H7 (cell line): ENCODE measurements at regions not wholly inside any gene's neighbourhood (a gene's known extent, or its start where the extent isn't known, plus 50 kb on each side); places are given as distances from the start of the nearest gene placed in this dataset.
A peak's percentile ranks its signal among the peaks of the same experiment; 100 is the strongest.

Experiments used
- DNase-seq: peaks from one replicate; pipeline ENCODE4 v3.0.0; 2012
- H3K27me3 ChIP-seq: 2 replicates; pipeline ENCODE4 v1.6.0; 2011; ENCODE audit warnings: mild to moderate bottlenecking, low read length; ENCODE audit not compliant: control insufficient read depth, insufficient read depth
- H3K36me3 ChIP-seq: replicated peaks from 2 replicates; pipeline ENCODE4 v1.5.1; 2011; ENCODE audit warnings: low read length; ENCODE audit not compliant: control insufficient read depth, insufficient read depth
- H3K4me3 ChIP-seq: 2 replicates; pipeline ENCODE4 v1.5.1; 2011; ENCODE audit warnings: low read depth, mild to moderate bottlenecking, control low read depth, low read length, moderate library complexity; ENCODE audit not compliant: insufficient read depth

DNA sequence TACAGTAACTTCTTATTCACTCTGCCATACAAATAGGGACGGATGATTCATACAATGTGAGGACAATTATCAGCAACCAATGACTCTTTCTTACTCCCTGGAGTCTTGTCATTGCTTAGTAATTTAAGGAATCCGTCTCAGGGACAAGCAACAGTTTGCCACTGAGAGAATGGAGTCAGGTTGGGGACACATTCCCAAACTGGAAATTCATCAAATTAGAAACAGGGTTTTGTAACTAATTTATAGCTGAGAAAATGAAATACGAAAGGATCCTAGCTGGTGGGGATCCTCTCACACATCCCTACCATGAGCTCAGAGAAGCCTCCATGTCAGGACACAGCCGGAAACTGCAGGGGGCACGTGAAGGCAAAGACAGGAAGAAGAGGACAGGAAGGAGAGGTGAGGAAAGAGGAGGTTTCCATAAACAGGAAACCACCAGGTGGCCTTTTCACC, 50.4 kb upstream of the KDR start:
- H3K4me3 ChIP-seq, result no peak overlapping the region
- DNase-seq, result no peak

DNA sequence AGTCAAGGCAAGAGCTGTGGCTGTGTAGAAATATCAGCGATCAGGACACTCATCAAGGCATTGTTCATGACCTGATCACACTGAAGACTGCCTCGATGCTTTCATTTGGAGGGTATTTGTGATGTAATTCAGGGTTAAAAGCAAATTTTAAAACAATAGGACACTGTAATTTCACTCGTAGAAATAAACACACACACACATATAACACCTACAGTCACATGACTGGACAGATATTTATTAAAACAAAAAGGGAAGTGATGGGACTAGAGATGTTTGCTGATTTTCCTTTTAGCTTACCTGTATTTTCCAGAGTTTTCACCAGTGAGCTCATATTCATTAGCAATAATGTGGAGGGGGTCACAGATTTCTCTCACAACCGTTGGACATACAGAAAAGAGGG, 51.1 kb upstream of the KDR start:
- DNase-seq, result no peak
- Histone ChIP-seq H3K36me3 (no peaks in the 10 kb centered on the region), H3K4me3 (no peak overlapping the region), H3K27me3 (no peaks in the 10 kb centered on the region)

More for the DNA sequence above, 50.4 kb upstream of the KDR start:
- Histone ChIP-seq H3K27me3 (no peaks in the 10 kb centered on the region), H3K36me3 (no peaks in the 10 kb centered on the region)

DNA sequence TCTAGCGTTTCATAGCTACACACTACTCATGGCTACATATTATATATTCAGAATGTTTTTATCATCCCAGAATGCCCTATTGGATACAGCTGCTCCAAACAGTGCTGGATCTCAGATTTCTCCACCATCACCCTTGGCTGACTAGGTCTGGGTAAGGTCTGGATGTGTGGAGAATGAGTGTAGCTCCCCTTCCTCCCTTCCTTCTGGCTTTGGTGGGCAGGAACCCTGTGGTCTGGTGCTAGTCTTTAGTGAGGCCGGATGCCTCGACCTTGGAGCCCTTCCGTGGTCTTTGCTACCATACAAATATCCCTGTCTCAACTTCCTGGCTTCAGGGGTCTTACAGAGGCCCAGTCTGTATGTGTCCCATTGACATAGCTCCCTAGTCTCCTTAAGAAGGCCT, 52.1 kb upstream of the KDR start:
- Histone ChIP-seq H3K27me3 (no peaks in the 10 kb centered on the region), H3K4me3 (no peak overlapping the region), H3K36me3 (no peaks in the 10 kb centered on the region)
- DNase-seq, result no peak

DNA sequence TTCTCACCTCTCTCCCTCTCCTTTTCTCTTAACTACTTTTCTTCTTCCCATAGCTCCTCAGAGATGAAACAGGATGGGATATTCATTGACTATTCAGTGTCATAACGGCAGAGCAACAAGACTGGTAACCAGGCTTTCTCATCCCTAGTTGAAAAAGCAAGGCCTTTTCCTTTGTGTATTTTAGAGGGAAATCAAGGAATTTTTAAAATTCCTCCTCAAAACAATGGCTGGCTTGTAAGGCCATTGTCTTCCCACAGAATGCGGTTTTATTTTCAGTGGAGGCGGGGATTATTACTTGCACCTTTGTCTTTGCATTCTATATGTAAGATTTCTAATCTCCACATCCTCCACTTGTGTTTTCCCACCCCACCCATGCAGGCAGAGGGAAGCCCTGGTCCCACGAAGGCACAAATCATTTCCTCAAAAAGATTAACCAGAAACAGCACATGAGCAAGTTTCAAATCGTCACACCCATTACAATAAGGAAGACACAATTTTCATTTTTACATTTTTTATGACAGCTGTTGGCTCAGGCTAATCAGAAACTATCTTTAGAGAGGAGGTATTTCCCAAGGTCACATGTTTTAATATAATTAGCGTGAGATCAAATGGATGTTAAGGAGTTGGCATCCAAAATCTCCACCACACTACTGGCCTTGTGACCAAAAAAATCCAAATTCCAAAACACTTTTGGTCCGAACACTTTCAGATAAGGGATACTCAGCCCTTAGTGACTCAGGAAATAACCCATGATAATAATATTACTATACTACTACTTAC, 53.0 kb upstream of the KDR start:
- Histone ChIP-seq H3K27me3 (no peaks in the 10 kb centered on the region), H3K4me3 (no peak overlapping the region), H3K36me3 (no peaks in the 10 kb centered on the region)
- no peak for DNase-seq

DNA sequence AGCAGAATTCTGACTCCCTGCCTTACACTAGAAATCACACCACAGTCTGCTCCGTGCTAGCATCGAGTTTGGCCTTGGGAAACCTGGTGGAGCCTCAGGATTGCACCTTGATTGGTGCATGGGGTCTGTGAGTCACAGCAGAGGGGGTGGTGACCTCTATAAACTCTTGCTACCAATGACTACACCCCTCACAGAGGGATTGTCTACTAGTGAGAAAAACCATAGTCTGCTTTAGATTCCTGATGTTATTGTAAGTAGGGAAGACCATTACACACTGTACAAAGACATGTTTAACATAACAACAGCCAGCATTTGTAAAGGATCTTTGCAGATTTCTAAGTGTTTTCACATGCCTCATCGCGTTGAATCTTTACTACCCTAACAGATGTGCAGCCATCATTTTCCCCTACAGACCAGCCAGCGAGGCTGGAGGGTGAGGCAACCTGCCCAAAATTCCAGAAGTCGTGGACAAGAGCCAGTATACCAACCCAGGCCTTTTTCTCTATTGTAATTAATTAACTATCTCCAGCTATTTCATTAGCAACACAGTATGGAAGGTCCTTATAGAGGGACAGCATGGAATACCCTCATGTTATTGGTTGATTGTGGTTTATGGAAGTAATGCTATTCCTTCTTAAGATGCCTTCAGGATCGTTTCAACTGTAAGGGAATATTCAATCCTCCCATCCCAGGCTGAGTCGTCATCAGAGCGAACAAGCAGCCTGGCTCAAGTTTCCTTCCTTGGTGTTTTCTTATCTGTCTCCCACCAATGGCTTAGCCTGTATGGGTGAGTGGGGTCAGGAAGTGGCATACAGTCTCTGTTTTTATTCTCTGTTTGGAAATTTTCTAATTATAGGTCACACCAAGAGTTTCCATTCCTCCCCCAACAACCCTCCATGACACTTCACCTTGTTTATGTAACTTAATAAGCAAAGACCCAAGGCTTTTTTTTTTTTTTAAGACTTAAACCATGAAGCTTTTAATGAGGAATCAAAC, 55.9 kb upstream of the KDR start:
- Histone ChIP-seq H3K27me3 (no peaks in the 10 kb centered on the region), H3K4me3 (no peak overlapping the region), H3K36me3 (no peaks in the 10 kb centered on the region)
- no peak for DNase-seq

DNA sequence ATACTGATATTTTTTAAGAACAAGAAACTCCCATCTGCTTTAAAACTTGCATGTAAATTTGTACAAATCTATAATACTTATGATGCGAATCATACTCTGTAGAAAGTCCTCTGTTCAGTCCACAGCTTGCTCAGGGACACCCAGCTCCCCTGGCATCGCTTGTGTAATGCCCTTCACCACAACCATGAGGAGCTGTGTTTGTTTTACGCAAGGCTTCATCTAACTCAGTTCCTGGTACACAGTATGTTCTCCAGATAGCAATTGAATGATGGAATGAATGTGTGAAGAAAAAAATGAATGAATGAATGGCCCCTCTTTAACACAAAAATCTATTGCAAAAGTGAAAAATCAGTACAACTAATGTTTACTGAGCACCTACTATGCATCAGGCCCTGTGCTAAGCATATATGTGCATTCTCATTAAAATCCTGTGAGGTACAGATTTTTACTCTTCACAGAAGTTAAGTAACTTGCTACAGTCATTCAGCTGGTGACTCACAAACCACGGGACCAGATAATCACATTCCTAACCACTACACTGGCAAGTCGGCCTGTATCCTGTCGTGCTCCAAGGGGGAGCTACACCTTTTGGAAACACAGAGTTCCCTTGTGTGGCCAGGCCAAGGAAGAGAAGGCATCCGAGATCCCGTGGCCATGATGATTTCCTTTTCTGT, 58.7 kb upstream of the KDR start:
- H3K4me3 ChIP-seq, result no peak overlapping the region
- no peaks in the 10 kb centered on the region for H3K36me3 ChIP-seq
- DNase-seq, result peak; percentile 21
- no peaks in the 10 kb centered on the region for H3K27me3 ChIP-seq

DNA sequence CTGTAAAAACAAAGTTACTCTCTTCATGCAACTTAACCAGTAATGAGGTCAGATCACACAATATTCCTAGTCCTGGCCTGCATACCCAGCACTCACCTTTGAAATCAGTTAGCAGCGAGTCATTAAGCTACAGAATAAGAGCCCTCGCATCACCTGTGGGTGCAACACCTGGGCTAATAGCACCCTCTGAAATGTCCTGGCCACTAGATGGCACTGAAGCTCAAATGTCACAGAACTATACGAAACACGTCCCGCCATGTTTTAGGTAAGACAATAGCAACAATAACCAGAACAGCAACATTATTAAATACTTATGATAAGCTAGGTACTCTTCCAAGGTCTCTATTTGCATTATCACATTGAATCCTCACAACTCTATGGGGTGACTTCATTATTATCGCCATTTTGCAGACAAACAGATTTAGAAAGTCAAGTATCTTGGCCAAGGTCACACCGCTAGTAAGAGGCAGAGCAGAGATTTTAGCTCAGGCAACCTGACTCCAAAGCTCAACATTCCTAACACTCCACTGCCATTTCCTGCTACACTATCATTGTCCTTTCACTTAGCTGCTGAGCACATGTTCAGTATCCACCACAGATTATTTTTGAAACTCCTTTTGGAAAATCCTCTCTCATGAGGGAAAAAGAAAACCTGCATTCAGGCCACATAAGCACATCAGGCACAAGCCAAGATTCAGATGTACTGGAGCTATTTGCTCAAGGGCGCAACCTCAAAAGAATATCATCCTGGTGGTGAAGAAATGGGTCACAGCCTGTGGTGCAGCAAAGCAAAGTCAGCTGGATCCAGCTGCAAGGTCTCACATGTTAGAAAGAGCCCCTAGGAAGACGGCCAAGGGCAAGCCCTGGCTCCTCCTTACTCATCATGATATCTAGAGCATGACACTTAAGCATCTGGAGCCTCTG, 59.5 kb upstream of the KDR start:
- peak; percentile 28 for DNase-seq
- H3K4me3 ChIP-seq, result no peak overlapping the region

DNA sequence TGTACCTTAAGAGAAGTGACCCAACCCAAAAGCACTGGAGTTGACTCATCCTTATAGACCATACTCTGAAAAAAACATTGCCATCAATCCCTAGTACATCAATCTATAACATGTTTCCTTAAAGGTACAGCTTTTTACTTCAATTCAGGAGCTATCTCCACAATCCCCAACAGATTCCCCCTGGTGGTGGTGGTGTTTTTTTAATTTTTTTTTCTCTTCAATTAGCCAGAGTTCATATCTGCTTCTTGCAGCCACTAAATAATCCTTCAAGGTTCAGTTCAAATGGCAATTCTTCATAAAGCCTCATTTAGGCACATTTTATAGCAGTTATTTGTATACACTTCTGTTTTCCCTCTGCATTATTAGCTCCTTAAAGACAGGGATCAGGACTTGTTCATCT, 60.7 kb upstream of the KDR start:
- no peaks in the 10 kb centered on the region for H3K27me3 ChIP-seq
- H3K4me3 ChIP-seq, result no peak overlapping the region
- no peak for DNase-seq
- no peaks in the 10 kb centered on the region for H3K36me3 ChIP-seq

More for the DNA sequence above, 59.5 kb upstream of the KDR start:
- Histone ChIP-seq H3K27me3 (no peaks in the 10 kb centered on the region), H3K36me3 (no peaks in the 10 kb centered on the region)

DNA sequence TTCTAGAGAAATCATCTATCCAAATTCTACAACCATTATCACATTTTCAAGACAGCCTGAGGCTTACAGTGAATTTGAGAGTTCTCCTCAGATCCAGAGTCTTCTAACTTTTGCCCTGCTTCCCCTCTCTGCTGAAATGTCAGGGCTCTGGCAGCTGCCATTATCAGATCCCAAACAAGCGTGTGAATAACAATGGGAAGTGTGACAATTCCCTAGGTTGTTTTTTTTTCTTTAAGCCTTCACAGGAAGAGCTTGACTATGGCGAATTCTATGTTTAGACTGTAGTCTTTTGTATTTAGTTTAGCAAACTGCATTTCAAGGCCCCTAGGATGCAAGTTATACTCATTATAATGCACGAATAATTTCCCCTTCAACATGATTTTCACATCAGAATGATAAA, 61.3 kb upstream of the KDR start:
- H3K4me3 ChIP-seq, result no peak overlapping the region
- no peaks in the 10 kb centered on the region for H3K36me3 ChIP-seq
- no peak for DNase-seq
- H3K27me3 ChIP-seq, result no peaks in the 10 kb centered on the region

DNA sequence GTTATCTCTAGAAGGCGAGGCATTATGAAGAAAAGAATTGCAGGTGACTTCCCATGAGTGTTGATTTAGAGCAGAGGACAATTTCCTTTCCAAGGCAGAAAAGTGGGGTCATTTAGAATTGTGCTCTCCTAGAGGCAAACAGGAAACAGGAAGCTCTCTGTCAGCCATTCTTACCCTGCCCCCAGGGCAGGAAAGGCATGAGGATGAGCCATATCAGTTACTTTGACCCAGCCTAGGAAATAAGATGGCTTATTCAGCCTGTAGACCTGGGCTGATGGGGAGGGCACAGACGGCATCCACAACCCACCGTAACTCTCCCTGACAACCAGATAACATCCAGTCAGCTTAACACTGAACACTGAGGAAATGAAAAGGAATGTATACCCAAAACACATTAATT, 88.8 kb upstream of the KDR start:
- H3K4me3 ChIP-seq, result no peak overlapping the region
- no peaks in the 10 kb centered on the region for H3K27me3 ChIP-seq
- no peak for DNase-seq
- no peaks in the 10 kb centered on the region for H3K36me3 ChIP-seq

DNA sequence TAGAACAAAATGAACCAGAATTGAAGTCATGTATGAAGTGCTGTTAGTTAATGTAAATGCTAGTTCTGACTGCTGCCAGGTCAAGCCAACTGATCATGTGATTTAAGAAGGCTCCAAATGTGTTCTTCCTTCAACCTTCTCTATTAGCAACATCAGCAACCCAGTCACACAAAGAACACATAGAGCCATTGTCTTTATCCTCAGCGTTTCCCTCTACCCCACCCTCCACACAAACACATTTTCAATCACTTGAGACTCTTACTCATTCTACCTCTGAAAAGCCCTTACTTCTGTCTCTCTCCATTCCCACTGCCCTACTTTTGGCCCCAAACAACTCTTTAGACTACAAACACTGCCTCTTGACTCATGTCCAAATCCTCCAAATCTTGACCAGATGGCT, 89.7 kb upstream of the KDR start:
- no peak for DNase-seq
- H3K36me3 ChIP-seq, result no peaks in the 10 kb centered on the region
- H3K4me3 ChIP-seq, result no peak overlapping the region
- H3K27me3 ChIP-seq, result no peaks in the 10 kb centered on the region

DNA sequence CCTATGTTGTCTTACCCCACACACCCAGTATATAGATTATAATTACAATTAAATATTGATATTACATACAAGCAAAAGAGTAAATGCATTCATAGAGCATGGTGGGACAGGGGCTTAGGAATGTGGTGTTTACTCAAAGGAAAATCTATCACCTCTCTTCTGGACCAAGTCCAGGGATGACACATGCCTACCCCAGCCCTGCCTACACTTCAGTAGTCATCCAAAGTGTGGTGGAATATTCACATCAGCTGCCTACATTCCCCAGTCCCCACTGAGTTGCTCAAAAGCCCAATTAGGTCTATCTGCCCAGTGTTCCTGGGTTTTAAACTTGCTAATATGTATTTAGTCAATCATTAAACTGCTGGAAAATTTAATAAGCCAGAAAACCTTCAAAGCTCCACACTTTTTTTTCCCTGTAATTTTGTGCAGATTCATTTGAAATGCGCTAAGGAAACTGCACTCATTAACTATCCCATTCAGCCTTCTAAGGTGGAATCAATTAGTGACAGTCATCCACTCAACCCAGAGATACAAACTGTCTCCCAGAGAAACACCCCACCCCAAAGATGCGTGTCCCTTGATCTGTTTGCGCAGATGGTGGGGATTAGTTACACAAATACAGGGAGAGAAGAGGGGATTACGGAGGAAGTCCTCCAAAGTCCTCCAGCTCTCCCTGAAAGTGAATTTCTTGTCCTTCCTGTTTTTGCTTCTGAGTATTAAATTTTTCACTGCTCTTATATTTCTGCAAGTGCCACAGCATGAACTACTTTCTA, 91.7 kb upstream of the KDR start:
- H3K4me3 ChIP-seq, result no peak overlapping the region
- H3K27me3 ChIP-seq, result no peaks in the 10 kb centered on the region
- DNase-seq, result no peak
- H3K36me3 ChIP-seq, result no peaks in the 10 kb centered on the region

DNA sequence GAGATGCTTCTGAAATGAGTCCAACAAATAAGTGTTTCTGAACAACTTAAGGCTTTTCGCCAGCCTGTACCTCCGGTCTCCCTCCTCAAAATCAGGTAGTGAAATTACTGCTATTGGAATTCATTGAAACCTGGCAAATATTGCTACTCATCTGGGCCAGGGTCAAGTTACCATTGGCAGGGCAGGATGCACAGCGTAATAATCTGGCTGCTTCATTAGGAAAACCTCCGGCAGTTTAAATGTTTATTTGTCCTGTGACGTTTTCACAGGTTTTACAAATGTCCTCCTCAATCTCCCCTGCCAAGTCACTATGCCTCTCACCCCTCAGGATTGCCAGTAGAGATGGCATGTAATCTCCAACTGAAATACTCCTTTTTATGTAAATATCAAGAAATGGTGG, 92.6 kb upstream of the KDR start:
- Histone ChIP-seq H3K36me3 (no peaks in the 10 kb centered on the region), H3K27me3 (no peaks in the 10 kb centered on the region), H3K4me3 (no peak overlapping the region)
- DNase-seq, result no peak
